SK-N-SH treated with all-trans-retinoic acid at 6 μM for 48 hours (cell line): ENCODE measurements at regions not wholly inside any gene's neighbourhood (a gene's known extent, or its start where the extent isn't known, plus 50 kb on each side); places are given as distances from the start of the nearest gene placed in this dataset.
"Not testable (repeated sequence)": the region's sequence is repeated elsewhere in the genome, so short reads cannot be mapped to it uniquely, and the experiment has no call there.

ENCODE experiments used
- ATAC-seq: fragments of 200-7000 bp; cut with Tn5 transposase; 3 replicates; pipeline ENCODE4 v1.9.1; 2020; ENCODE audit warnings: mild to moderate bottlenecking, moderate library complexity
- CREB5 ChIP-seq: fragments of 250-450 bp; sonication (Bioruptor Pico); IDR thresholded peaks from 2 replicates; pipeline ENCODE4 v1.5.1; 2020; ENCODE audit warnings: low read depth, mild to moderate bottlenecking, moderate library complexity
- CSDC2 ChIP-seq: fragments of 250-450 bp; sonication (Bioruptor Pico); IDR thresholded peaks from 2 replicates; pipeline ENCODE4 v1.5.0; 2020; ENCODE audit warnings: mild to moderate bottlenecking, moderate library complexity
- CSRNP3 ChIP-seq: fragments of 250-450 bp; sonication (Bioruptor Pico); IDR thresholded peaks from 2 replicates; pipeline ENCODE4 v1.5.1; 2021; ENCODE audit warnings: mild to moderate bottlenecking, moderate library complexity
- ESRRG ChIP-seq: fragments of 250-450 bp; sonication (Bioruptor Pico); IDR thresholded peaks from 2 replicates; pipeline ENCODE4 v1.6.1; 2021; ENCODE audit warnings: mild to moderate bottlenecking
- GLIS3 ChIP-seq: fragments of 250-450 bp; sonication (Bioruptor Pico); IDR thresholded peaks from 2 replicates; pipeline ENCODE4 v1.5.0; 2020; ENCODE audit warnings: mild to moderate bottlenecking, moderate library complexity
- ISL1 ChIP-seq: fragments of 250-450 bp; sonication (Bioruptor Pico); IDR thresholded peaks from 2 replicates; pipeline ENCODE4 v2.1.2; 2022; ENCODE audit warnings: mild to moderate bottlenecking, moderate library complexity
- PATZ1 ChIP-seq: fragments of 250-450 bp; sonication (Bioruptor Pico); IDR thresholded peaks from 2 replicates; pipeline ENCODE4 v1.8.0; 2020; ENCODE audit warnings: mild to moderate bottlenecking, moderate library complexity, borderline replicate concordance
- POU6F1 ChIP-seq: fragments of 250-450 bp; sonication (Bioruptor Pico); IDR thresholded peaks from 2 replicates; pipeline ENCODE4 v1.8.0; 2021; ENCODE audit warnings: low read depth, mild to moderate bottlenecking, moderate library complexity, borderline replicate concordance
- PPARA ChIP-seq: fragments of 250-450 bp; sonication (Bioruptor Pico); IDR thresholded peaks from 2 replicates; pipeline ENCODE4 v1.5.0; 2020; ENCODE audit warnings: mild to moderate bottlenecking, borderline replicate concordance
- RARB ChIP-seq: fragments of 250-450 bp; sonication (Bioruptor Pico); IDR thresholded peaks from 2 replicates; pipeline ENCODE4 v1.8.0; 2021; ENCODE audit warnings: mild to moderate bottlenecking, moderate library complexity
- SNAI2 ChIP-seq: fragments of 250-450 bp; sonication (Bioruptor Pico); IDR thresholded peaks from 2 replicates; pipeline ENCODE4 v1.5.0; 2020; ENCODE audit warnings: mild to moderate bottlenecking, moderate library complexity
- TCF4 ChIP-seq: fragments of 250-450 bp; sonication (Bioruptor Pico); IDR thresholded peaks from 2 replicates; pipeline ENCODE4 v1.8.0; 2021; ENCODE audit warnings: mild to moderate bottlenecking, moderate library complexity, borderline replicate concordance
- TOX ChIP-seq: fragments of 250-450 bp; sonication (Bioruptor Pico); IDR thresholded peaks from 2 replicates; pipeline ENCODE4 v1.8.0; 2021; ENCODE audit warnings: mild to moderate bottlenecking, moderate library complexity, borderline replicate concordance
- TSHZ2 ChIP-seq: fragments of 250-450 bp; sonication (Bioruptor Pico); IDR thresholded peaks from 2 replicates; pipeline ENCODE4 v1.5.0; 2020; ENCODE audit warnings: mild to moderate bottlenecking, moderate library complexity
- ZC3H10 ChIP-seq: fragments of 250-450 bp; sonication (Bioruptor Pico); IDR thresholded peaks from 2 replicates; pipeline ENCODE4 v1.5.1; 2021; ENCODE audit warnings: mild to moderate bottlenecking, moderate library complexity
- ZFP3 ChIP-seq: fragments of 250-450 bp; sonication (Bioruptor Pico); IDR thresholded peaks from 2 replicates; pipeline ENCODE4 v1.5.0; 2020; ENCODE audit warnings: mild to moderate bottlenecking, moderate library complexity
- ZFP30 ChIP-seq: fragments of 450-650 bp; formaldehyde crosslinking; IDR thresholded peaks from 2 replicates; pipeline ENCODE4 v1.5.0; 2022; ENCODE audit warnings: mild to moderate bottlenecking, moderate library complexity
- ZNF565 ChIP-seq: fragments of 450-650 bp; formaldehyde crosslinking; conservative IDR thresholded peaks from 2 replicates; pipeline ENCODE4 v1.5.0; 2020; ENCODE audit warnings: low read depth, mild to moderate bottlenecking, moderate library complexity
- ZNF70 ChIP-seq: fragments of 450-650 bp; formaldehyde crosslinking; IDR thresholded peaks from 2 replicates; pipeline ENCODE4 v1.5.0; 2020; ENCODE audit warnings: mild to moderate bottlenecking, moderate library complexity
- ZNF8 ChIP-seq: fragments of 450-650 bp; formaldehyde crosslinking; IDR thresholded peaks from 2 replicates; pipeline ENCODE4 v1.5.0; 2020; ENCODE audit warnings: mild to moderate bottlenecking, moderate library complexity

- ATAC-seq = no peak
- no peak for TF ChIP-seq ZFP3 (CRISPR knock-in tag)
- TF ChIP-seq TCF4 = no peak
- TF ChIP-seq CSDC2 (CRISPR knock-in tag) = no peak
- TF ChIP-seq TOX (CRISPR knock-in tag) = no peak
- TF ChIP-seq, all 23 proteins: peak for 0
These were observed 84.0 kb upstream of the PPP2R3B start for GRCh38 chrX:470686-471085.

GRCh38 chrX:471281-471680 lies 84.6 kb upstream of the PPP2R3B start:
- TF ChIP-seq ZNF8 (CRISPR knock-in tag) (no peak), CREB5 (CRISPR knock-in tag) (no peak), PATZ1 (no peak), ZC3H10 (no peak), ZNF565 (CRISPR knock-in tag) (no peak), TCF4 (no peak), TSHZ2 (no peak), ZNF70 (CRISPR knock-in tag) (no peak), CSRNP3 (CRISPR knock-in tag) (no peak), ZFP30 (CRISPR knock-in tag) (no peak), SNAI2 (CRISPR knock-in tag) (no peak)
- no peak for ATAC-seq

GRCh38 chrX:472275-472674 lies 85.6 kb upstream of the PPP2R3B start:
- ATAC-seq = not testable (repeated sequence)

GRCh38 chrX:475926-476723 lies 89.4 kb upstream of the PPP2R3B start:
- no peak for ATAC-seq
- TF ChIP-seq ISL1 (no peak), ESRRG (CRISPR knock-in tag) (no peak), ZNF70 (CRISPR knock-in tag) (no peak), ZNF565 (CRISPR knock-in tag) (no peak), CSRNP3 (CRISPR knock-in tag) (no peak), CSDC2 (CRISPR knock-in tag) (no peak)

- peak; percentile 25; the same call in 1 of the 3 replicates for ATAC-seq
- TF ChIP-seq CSDC2 (CRISPR knock-in tag) = no peak
- no peak for TF ChIP-seq CSRNP3 (CRISPR knock-in tag)
- no peak for TF ChIP-seq PPARA
- TF ChIP-seq TCF4 = no peak
- TF ChIP-seq ISL1 = no peak
- TF ChIP-seq ZNF8 (CRISPR knock-in tag) = no peak
- TF ChIP-seq CREB5 (CRISPR knock-in tag) = no peak
- no peak for TF ChIP-seq GLIS3 (CRISPR knock-in tag)
- no peak for TF ChIP-seq ZFP3 (CRISPR knock-in tag)
- TF ChIP-seq RARB (CRISPR knock-in tag) = no peak
- TF ChIP-seq POU6F1 = no peak
- no peak for TF ChIP-seq ZC3H10
- TF ChIP-seq ZNF70 (CRISPR knock-in tag) = no peak
These were observed 90.0 kb upstream of the PPP2R3B start for GRCh38 chrX:476724-477075.
